H1 (cell line): ENCODE measurements at regions not wholly inside any gene's neighbourhood (a gene's known extent, or its start where the extent isn't known, plus 50 kb on each side); places are given as distances from the start of the nearest gene placed in this dataset.

Source experiments
- CTCF ChIA-PET: fragments of 300-600 bp; sonication (Branson Sonifier 250); formaldehyde crosslinking; loops from one replicate; lab custom pipeline; 2021; ENCODE audit not compliant: partially characterized antibody; lab: Charles Lee
- POLR2A ChIA-PET: fragments of 300-600 bp; sonication (Branson Sonifier 250); formaldehyde crosslinking; loops from one replicate; lab custom pipeline; 2021; ENCODE audit warnings: inconsistent platforms; ENCODE audit not compliant: partially characterized antibody; lab: Charles Lee
- DNase-seq, 2 experiments: peaks; one replicate each; pipeline versions ENCODE4 v3.0.0 to v3.0.0-alpha.2; 2010 to 2022; ENCODE audit warnings: low spot score in 2 of 2, low read depth in 1 of 2, mixed read lengths in 1 of 2
- FAIRE-seq: peaks from 2 replicates; lab custom pipeline; 2011; peaks lifted over from hg19 to GRCh38; lab: Jason Lieb, UNC
- H2AFZ ChIP-seq: 2 replicates; pipeline ENCODE4 v1.8.1; 2012; ENCODE audit warnings: low read length, inconsistent platforms
- H2AK5ac ChIP-seq: 2 replicates; pipeline ENCODE4 v1.6.1; 2013; ENCODE audit warnings: low read depth, low read length
- H2BK120ac ChIP-seq: replicated peaks from 2 replicates; pipeline ENCODE3; 2013; ENCODE audit warnings: low read depth, low read length, inconsistent platforms
- H2BK12ac ChIP-seq: 2 replicates; pipeline ENCODE4 v1.6.1; 2013; ENCODE audit warnings: low read depth, low read length
- H2BK15ac ChIP-seq: 2 replicates; pipeline ENCODE4 v1.6.1; 2013; ENCODE audit warnings: low read length
- H2BK20ac ChIP-seq: 2 replicates; pipeline ENCODE4 v1.6.1; 2013; ENCODE audit warnings: low read length
- H2BK5ac ChIP-seq: 2 replicates; pipeline ENCODE4 v1.6.1; 2013; ENCODE audit warnings: low read depth, low read length
- H3K14ac ChIP-seq: 2 replicates; pipeline ENCODE4 v1.6.1; 2013; ENCODE audit warnings: inconsistent platforms; ENCODE audit not compliant: insufficient read length
- H3K18ac ChIP-seq: 2 replicates; pipeline ENCODE4 v1.6.1; 2013; ENCODE audit warnings: low read length; ENCODE audit errors: extremely low read depth
- H3K23ac ChIP-seq: 2 replicates; pipeline ENCODE4 v1.6.1; 2013; ENCODE audit warnings: inconsistent platforms; ENCODE audit not compliant: insufficient read length
- H3K23me2 ChIP-seq: 2 replicates; pipeline ENCODE4 v1.6.1; 2013; ENCODE audit warnings: low read depth, low read length
- H3K27ac ChIP-seq: 2 replicates; pipeline ENCODE4 v1.6.1; 2011; ENCODE audit warnings: low read depth, low read length, inconsistent platforms
- H3K27me3 ChIP-seq, 4 experiments: replicated peaks in 1 of 4; 1 replicate in 1 of 4; 2 replicates in 3 of 4; pipeline versions ENCODE4 v1.6.1 to v1.8.1; 2011 to 2013; ENCODE audit warnings: low read length in 3 of 4, mild to moderate bottlenecking in 3 of 4, inconsistent platforms in 2 of 4, mixed read lengths in 2 of 4, moderate library complexity in 1 of 4; ENCODE audit not compliant: control insufficient read depth in 3 of 4, insufficient read depth in 3 of 4; ENCODE audit errors: extremely low read depth in 1 of 4
- H3K36me3 ChIP-seq, 4 experiments: 2 replicates each; pipeline versions ENCODE4 v1.6.1 to v1.8.1; 2011 to 2013; ENCODE audit warnings: mild to moderate bottlenecking in 4 of 4, low read length in 3 of 4, moderate library complexity in 2 of 4, control low read depth in 1 of 4, inconsistent platforms in 1 of 4; ENCODE audit not compliant: insufficient read depth in 4 of 4, control insufficient read depth in 2 of 4
- H3K4ac ChIP-seq: replicated peaks from 2 replicates; pipeline ENCODE3; 2013; ENCODE audit warnings: low read length, low read depth, mixed read lengths, inconsistent platforms; ENCODE audit not compliant: insufficient read length
- H3K4me1 ChIP-seq, 4 experiments: replicated peaks in 1 of 4; 1 replicate in 1 of 4; 2 replicates in 3 of 4; pipeline versions ENCODE4 v1.6.1 to v1.8.1; 2011 to 2013; ENCODE audit warnings: low read length in 3 of 4, inconsistent platforms in 2 of 4, mixed read lengths in 1 of 4; ENCODE audit not compliant: insufficient read depth in 4 of 4, control insufficient read depth in 3 of 4
- H3K4me2 ChIP-seq, 2 experiments: 2 replicates each; pipeline versions ENCODE4 v1.6.1 to v1.8.1; 2011 to 2013; ENCODE audit warnings: low read depth in 2 of 2, low read length in 2 of 2, control low read depth in 1 of 2, inconsistent platforms in 1 of 2, mild to moderate bottlenecking in 1 of 2; ENCODE audit not compliant: insufficient read depth in 1 of 2
- H3K4me3 ChIP-seq, 4 experiments: fragments of 200-600, 300-600 bp in 1 of 4; sonication (generic), shearing (Covaris generic), sonication (Bioruptor Twin) in 1 of 4; 2 replicates each; pipeline versions ENCODE4 v1.5.1 to v1.8.1; 2011 to 2016; ENCODE audit warnings: low read length in 4 of 4, low read depth in 3 of 4, control low read depth in 2 of 4, inconsistent platforms in 2 of 4, mild to moderate bottlenecking in 2 of 4, mixed read lengths in 1 of 4, moderate library complexity in 1 of 4; ENCODE audit not compliant: insufficient read depth in 2 of 4; ENCODE audit errors: extremely low read depth in 1 of 4
- H3K56ac ChIP-seq: replicated peaks from 2 replicates; pipeline ENCODE3; 2013; ENCODE audit warnings: low read depth, mild to moderate bottlenecking, mixed read lengths, low read length, inconsistent platforms; ENCODE audit not compliant: insufficient read length
- H3K79me1 ChIP-seq: 2 replicates; pipeline ENCODE4 v1.6.1; 2013; ENCODE audit warnings: low read depth, low read length, control low read depth
- H3K79me2 ChIP-seq, 2 experiments: 2 replicates each; pipeline versions ENCODE4 v1.6.1 to v1.8.1; 2012 to 2013; ENCODE audit warnings: low read length in 2 of 2, mild to moderate bottlenecking in 2 of 2, inconsistent platforms in 1 of 2; ENCODE audit not compliant: insufficient read depth in 2 of 2, control insufficient read depth in 1 of 2
- H3K9ac ChIP-seq, 4 experiments: replicated peaks in 1 of 4; 1 replicate in 1 of 4; 2 replicates in 3 of 4; pipeline versions ENCODE4 v1.6.1 to v1.8.1; 2011 to 2013; ENCODE audit warnings: low read depth in 3 of 4, low read length in 3 of 4, control low read depth in 2 of 4, mild to moderate bottlenecking in 2 of 4, moderate library complexity in 2 of 4, inconsistent platforms in 1 of 4; ENCODE audit errors: extremely low read depth in 1 of 4
- H3K9me3 ChIP-seq, 2 experiments: 2 replicates each; pipeline versions ENCODE4 v1.6.1 to v1.8.1; 2012 to 2013; ENCODE audit warnings: mild to moderate bottlenecking in 2 of 2, moderate library complexity in 2 of 2, control low read depth in 1 of 2, inconsistent platforms in 1 of 2, low read depth in 1 of 2, low read length in 1 of 2, mixed read lengths in 1 of 2; ENCODE audit not compliant: insufficient read depth in 2 of 2
- H4K20me1 ChIP-seq, 2 experiments: replicated peaks in 1 of 2; 2 replicates each; pipeline versions ENCODE3 to v1.8.1; 2011 to 2013; ENCODE audit warnings: inconsistent platforms in 2 of 2, low read length in 2 of 2, mild to moderate bottlenecking in 1 of 2; ENCODE audit not compliant: insufficient read depth in 2 of 2, control insufficient read depth in 1 of 2
- H4K5ac ChIP-seq: 2 replicates; pipeline ENCODE4 v1.6.1; 2013; ENCODE audit warnings: low read length, low read depth, mixed read lengths, inconsistent platforms; ENCODE audit not compliant: insufficient read length
- H4K8ac ChIP-seq: 2 replicates; pipeline ENCODE4 v1.8.0; 2013; ENCODE audit warnings: mild to moderate bottlenecking, moderate library complexity, low read length, inconsistent platforms; ENCODE audit not compliant: insufficient read depth; ENCODE audit errors: extremely low read depth
- H4K91ac ChIP-seq: replicated peaks from 2 replicates; pipeline ENCODE3; 2013; ENCODE audit warnings: low read length, mixed read lengths, inconsistent platforms; ENCODE audit not compliant: insufficient read length
- KDM4A ChIP-seq: IDR thresholded peaks from one replicate; pipeline ENCODE4 v1.7.1; 2012; ENCODE audit warnings: low read depth, mild to moderate bottlenecking, moderate library complexity, low read length, inconsistent platforms; ENCODE audit not compliant: severe bottlenecking
- MAX ChIP-seq: IDR thresholded peaks from 2 replicates; pipeline ENCODE4 v1.6.1; 2012; ENCODE audit warnings: inconsistent platforms
- RXRA ChIP-seq: IDR thresholded peaks from 2 replicates; pipeline ENCODE4 v1.6.1; 2011; ENCODE audit warnings: low read depth, mild to moderate bottlenecking, low read length, moderate library complexity; ENCODE audit not compliant: insufficient read depth
- SP1 ChIP-seq: IDR thresholded peaks from 2 replicates; pipeline ENCODE4 v1.6.1; 2011; ENCODE audit warnings: low read depth, low read length
- YY1 ChIP-seq: IDR thresholded peaks from 2 replicates; pipeline ENCODE4 v1.6.1; 2011; ENCODE audit warnings: low read depth, mild to moderate bottlenecking, low read length
- ZNF274 ChIP-seq: IDR thresholded peaks from 2 replicates; pipeline ENCODE4 v1.7.0; 2012; ENCODE audit warnings: low read length, borderline replicate concordance; ENCODE audit errors: extremely low read depth
- WGBS, 2 experiments: shearing (Covaris generic) in 1 of 2; methylation state at CpG; one replicate each; pipeline versions ENCODE4 v1.1.6 to v1.1.7; 2013 to 2015; ENCODE audit warnings: low lambda C conversion rate in 2 of 2, mixed read lengths in 2 of 2, inconsistent platforms in 1 of 2, low coverage in 1 of 2, missing lambda C conversion rate in 1 of 2; ENCODE audit not compliant: insufficient replicate concordance in 2 of 2, insufficient coverage in 1 of 2, insufficient read length in 1 of 2; ENCODE audit errors: extremely low coverage in 1 of 2, missing lambda C conversion rate in 1 of 2; 5-methylcytosine and 5-hydroxymethylcytosine counted together

- WGBS, 2 experiments = 89% methylated on average over 10 of the region's 10 CpGs; no CpG with 5 or more reads in 1 of the 2 experiments
- no peak overlapping the region for H2BK12ac ChIP-seq
- H3K79me1 ChIP-seq = no peaks in the 10 kb centered on the region
- CTCF ChIA-PET = interaction anchor here (0.6 to 1.8 kb wide), 6 partner anchors 8 to 272 kb away, joined by 3 to 6 read pairs (median 3); no protein-coding TSS in a partner anchor
- H3K4me1 ChIP-seq = no peaks in the 10 kb centered on the region
- H2BK120ac ChIP-seq = no peak overlapping the region
- H4K20me1 ChIP-seq = peaks cover 0 to 2% of the 10 kb centered on the region in 2 experiments
- H3K23ac ChIP-seq = no peak overlapping the region
- no peak overlapping the region for H2AFZ ChIP-seq
- H4K91ac ChIP-seq = no peak overlapping the region
- no peak overlapping the region for H3K27ac ChIP-seq
- no peak overlapping the region for H3K4ac ChIP-seq
- no peak for TF ChIP-seq KDM4A
- no peak for TF ChIP-seq RXRA
- TF ChIP-seq YY1 = no peak
- TF ChIP-seq MAX = no peak
- no peak for TF ChIP-seq ZNF274
- no peak for TF ChIP-seq SP1
- no peak overlapping the region for H3K14ac ChIP-seq
- H3K36me3 ChIP-seq = no peaks in the 10 kb centered on the region
- no peak overlapping the region for H2AK5ac ChIP-seq
- no peak overlapping the region for H2BK20ac ChIP-seq
- no peak overlapping the region for H2BK5ac ChIP-seq
- POLR2A ChIA-PET = no interaction called here
- no peak overlapping the region for H3K4me2 ChIP-seq
- no peak for FAIRE-seq
- H4K8ac ChIP-seq = no peak overlapping the region
- H3K79me2 ChIP-seq = no peaks in the 10 kb centered on the region
- no peak overlapping the region for H3K4me3 ChIP-seq
- H3K9me3 ChIP-seq = no peaks in the 10 kb centered on the region
- no peak overlapping the region for H3K18ac ChIP-seq
- no peaks in the 10 kb centered on the region for H3K23me2 ChIP-seq
- no peak overlapping the region for H4K5ac ChIP-seq
- H3K56ac ChIP-seq = no peak overlapping the region
- no peak overlapping the region for H3K9ac ChIP-seq
- H2BK15ac ChIP-seq = no peak overlapping the region
- DNase-seq = no peak
- H3K27me3 ChIP-seq = no peaks in the 10 kb centered on the region
These were observed 74.2 kb downstream of the HAPSTR1 start for GRCh38 chr16:9165681-9166080.
